ENCODE measurements at regions not wholly inside any gene's neighbourhood (a gene's known extent, or its start where the extent isn't known, plus 50 kb on each side); places are given as distances from the start of the nearest gene placed in this dataset.

- H2AFZ ChIP-seq (ENCODE audit: control insufficient read depth, low read depth, low read length), result no peak overlapping the region
- TF ChIP-seq MTA3 (IDR thresholded peaks at IDR 0.05; ENCODE audit: borderline replicate concordance, low read length) (no peak), ETV6 (conservative IDR thresholded peaks at IDR 0.05 in 1 of 2, IDR thresholded peaks at IDR 0.05 in 1 of 2; ENCODE audit: borderline replicate concordance in 1 of 2, low read depth in 1 of 2) (no peak), REST (IDR thresholded peaks at IDR 0.05; ENCODE audit: low read depth, low read length) (no peak), ZNF207 (IDR thresholded peaks at IDR 0.05; ENCODE audit: borderline replicate concordance) (no peak), CREM (IDR thresholded peaks at IDR 0.05; ENCODE audit: low read depth) (no peak)
- FAIRE-seq, result no peak
- H3K9ac ChIP-seq (ENCODE audit: control insufficient read depth, insufficient read depth, low read length), result no peak overlapping the region
- ChIA-PET POLR2A (no interaction called here), RAD21 (ENCODE audit: unreplicated experiment) (no interaction called here), SMC1A (ENCODE audit: uncharacterized antibody, unreplicated experiment) (no interaction called here), CTCF (interaction anchor here (1.3 kb wide), 1 partner anchor 330 kb away, joined by 3 read pairs; no protein-coding TSS in a partner anchor)
- H3K4me3 ChIP-seq, result no peak overlapping the region
- DNase-seq (ENCODE audit: low read depth, low spot score), result no peak
- in situ Hi-C loops (cut with MboI), result no loop called here
- no peaks in the 10 kb centered on the region for H4K20me1 ChIP-seq (ENCODE audit: control insufficient read depth, insufficient read depth)
- no peaks in the 10 kb centered on the region for H3K79me2 ChIP-seq (ENCODE audit: control insufficient read depth, insufficient read depth, low read length)
- no peak overlapping the region for H3K4me2 ChIP-seq (ENCODE audit: control insufficient read depth, insufficient read depth)
- no peak for ATAC-seq
- 19% methylated on average over 12 of the region's 12 CpGs for WGBS (ENCODE audit: insufficient coverage, insufficient replicate concordance, low lambda C conversion rate, missing lambda C conversion rate)
- no peak overlapping the region for H3K27ac ChIP-seq (ENCODE audit: control insufficient read depth, insufficient read depth)
- H3K9me3 ChIP-seq (replicated peaks; ENCODE audit: control insufficient read depth, insufficient read depth, low read length), result no peaks in the 10 kb centered on the region
- no peaks in the 10 kb centered on the region for H3K36me3 ChIP-seq (ENCODE audit: control insufficient read depth in 2 of 2, insufficient read depth in 2 of 2, low read length in 1 of 2)
- no TSS peak for BruUV-seq (replicated peaks)
- intact Hi-C loops (cut with micrococcal nuclease; ENCODE audit: unreplicated experiment), result no loop called here
- no peaks in the 10 kb centered on the region; a peak in 1 of 4 replicates for H3K27me3 ChIP-seq (replicated peaks in 1 of 2; ENCODE audit: control insufficient read depth in 2 of 2, insufficient read depth in 2 of 2, low read length in 1 of 2)
- H3K4me1 ChIP-seq (ENCODE audit: control insufficient read depth, insufficient read depth, low read length), result no peaks in the 10 kb centered on the region
These were observed 276.0 kb downstream of the SV2B start for GRCh38 chr15:91376038-91376437.
